ENCODE measurements at regions not wholly inside any gene's neighbourhood (a gene's known extent, or its start where the extent isn't known, plus 50 kb on each side); places are given as distances from the start of the nearest gene placed in this dataset.
A peak's percentile ranks its signal among the peaks of the same experiment; 100 is the strongest.
"Not testable (repeated sequence)": the region's sequence is repeated elsewhere in the genome, so short reads cannot be mapped to it uniquely, and the experiment has no call there.

GRCh38 chr5:96483878-96484277, 50.8 kb upstream of the PCSK1 start:
- peak; percentile 74 for DNase-seq (ENCODE audit: low read depth)

GRCh38 chr5:96487859-96488258, 54.8 kb upstream of the PCSK1 start:
- peak; percentile 12 for DNase-seq (ENCODE audit: low read depth)

GRCh38 chr5:96489532-96489931, 56.5 kb upstream of the PCSK1 start:
- no peak for DNase-seq (ENCODE audit: low read depth)

- no peak for DNase-seq (ENCODE audit: low read depth)
These were observed 59.5 kb upstream of the PCSK1 start for GRCh38 chr5:96492459-96493047.

GRCh38 chr5:96493219-96493790, 60.3 kb upstream of the PCSK1 start:
- no peak for DNase-seq (ENCODE audit: low read depth)

- not testable (repeated sequence) for DNase-seq (ENCODE audit: low read depth)
These were observed 62.4 kb upstream of the PCSK1 start for GRCh38 chr5:96495412-96495811.

GRCh38 chr5:96497027-96497426, 64.0 kb upstream of the PCSK1 start:
- not testable (repeated sequence) for DNase-seq (ENCODE audit: low read depth)

- no peak for DNase-seq (ENCODE audit: low read depth)
These were observed 66.8 kb upstream of the PCSK1 start for GRCh38 chr5:96499753-96500345.

- no peak for DNase-seq (ENCODE audit: low read depth)
These were observed 69.1 kb upstream of the PCSK1 start for GRCh38 chr5:96501991-96502646.

- no peak for DNase-seq (ENCODE audit: low read depth)
These were observed 70.6 kb upstream of the PCSK1 start for GRCh38 chr5:96503501-96504236.

GRCh38 chr5:96506376-96506775, 73.3 kb upstream of the PCSK1 start:
- no peak for DNase-seq (ENCODE audit: low read depth)

GRCh38 chr5:96506866-96507527, 73.9 kb upstream of the PCSK1 start:
- no peak for DNase-seq (ENCODE audit: low read depth)

GRCh38 chr5:96509316-96509715, 76.3 kb upstream of the PCSK1 start:
- peak; percentile 49 for DNase-seq (ENCODE audit: low read depth)

- peak; percentile 81 for DNase-seq (ENCODE audit: low read depth)
These were observed 76.8 kb upstream of the PCSK1 start for GRCh38 chr5:96509721-96510350.

GRCh38 chr5:96516631-96517071, 83.6 kb upstream of the PCSK1 start:
- peak; percentile 18 for DNase-seq (ENCODE audit: low read depth)

- DNase-seq (ENCODE audit: low read depth): peak; percentile 19
These were observed 84.2 kb upstream of the PCSK1 start for GRCh38 chr5:96517295-96517694.

- DNase-seq (ENCODE audit: low read depth): no peak
These were observed 87.3 kb upstream of the PCSK1 start for GRCh38 chr5:96520345-96520744.

GRCh38 chr5:96522635-96523355, 89.7 kb upstream of the PCSK1 start:
- DNase-seq (ENCODE audit: low read depth): no peak

- no peak for DNase-seq (ENCODE audit: low read depth)
These were observed 95.0 kb upstream of the PCSK1 start for GRCh38 chr5:96527768-96528661.
